Activated T-helper 1 cell treated with anti-CD3 and anti-CD28 coated beads, Interleukin-2, amount 50 U/mL, for 16 hours (primary cell): ENCODE measurements at regions not wholly inside any gene's neighbourhood (a gene's known extent, or its start where the extent isn't known, plus 50 kb on each side); places are given as distances from the start of the nearest gene placed in this dataset.

Experiments used
- DNase-seq, 2 donors: peaks; one replicate each; pipeline ENCODE4 v3.0.0-alpha.2; 2020; ENCODE audit warnings: low read depth in 1 of 2, low spot score in 1 of 2

- DNase-seq, result no peak
These were observed 50.8 kb upstream of the OCM2 start for GRCh38 chr7:98040626-98041360.

GRCh38 chr7:98046816-98047215 is 56.8 kb upstream of the OCM2 start:
- DNase-seq, result no peak

DNA sequence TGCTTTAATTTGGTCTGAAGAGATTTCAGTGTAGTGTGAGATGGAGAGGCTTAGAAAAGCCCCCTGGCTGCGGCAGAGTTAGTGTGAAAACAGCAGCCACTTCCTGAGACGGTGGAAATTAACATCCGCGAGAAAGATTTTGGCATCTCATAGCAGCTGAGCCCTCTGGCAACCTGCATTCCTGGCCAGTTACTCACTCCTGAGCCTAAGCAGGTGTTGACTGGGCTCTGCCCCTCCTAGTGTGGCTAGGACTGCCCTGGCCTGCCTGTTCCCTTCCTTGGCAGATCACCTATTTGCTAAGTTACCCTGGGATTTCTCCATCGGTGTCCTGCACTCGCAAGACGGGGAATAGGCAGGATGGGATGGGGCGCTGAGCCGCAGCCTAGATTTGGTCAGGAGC is 57.6 kb upstream of the LMTK2 start:
- DNase-seq, result no peak

GRCh38 chr7:98051118-98051744 is 55.4 kb upstream of the LMTK2 start:
- DNase-seq, result peak; percentile 12 to 21

DNA sequence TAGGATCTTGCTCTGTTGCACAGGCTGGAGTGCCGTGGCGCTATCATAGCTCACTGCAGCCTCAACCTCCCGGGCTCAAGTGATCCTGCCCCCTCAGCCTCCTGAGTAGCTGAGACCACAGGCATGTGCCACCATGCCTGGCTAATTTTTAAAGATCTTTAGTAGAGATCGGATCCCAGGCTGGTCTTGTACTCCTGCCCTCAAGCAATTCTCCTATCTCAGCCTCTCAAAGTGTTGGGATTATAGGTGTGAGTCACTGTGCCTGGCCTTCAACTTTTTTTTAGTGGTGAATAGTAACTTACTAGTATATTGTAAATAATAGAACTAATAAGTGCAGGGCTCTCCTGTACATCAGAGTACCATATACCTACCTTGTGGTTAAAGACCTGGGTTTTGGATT is 52.1 kb upstream of the LMTK2 start:
- DNase-seq, result no peak

DNA sequence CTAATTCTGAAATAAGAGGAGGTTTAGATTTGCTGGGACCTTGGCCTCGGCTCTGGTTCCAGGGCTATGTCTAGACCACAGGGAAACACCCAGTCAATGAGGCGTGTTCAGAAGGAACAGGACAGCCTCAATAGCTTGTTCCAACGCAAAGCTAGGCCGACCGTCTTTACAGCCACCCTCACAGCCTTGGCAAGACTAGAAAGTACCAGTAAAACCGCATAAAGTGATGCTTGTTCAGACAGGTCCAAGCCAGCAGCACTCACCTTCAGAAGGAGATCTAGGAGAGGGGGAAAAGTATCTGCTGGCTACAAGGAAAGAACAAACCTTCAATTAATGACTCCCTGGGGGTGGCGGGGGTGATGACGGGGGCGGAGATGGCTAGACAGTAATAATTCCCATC is 50.1 kb upstream of the LMTK2 start:
- no peak for DNase-seq
